CD4-positive, alpha-beta T cell treated with Interleukin-4 for 1 hour (primary cell): ENCODE measurements at regions not wholly inside any gene's neighbourhood (a gene's known extent, or its start where the extent isn't known, plus 50 kb on each side); places are given as distances from the start of the nearest gene placed in this dataset.

Experiments used
- DNase-seq, 2 donors: peaks; one replicate each; pipeline ENCODE4 v3.0.0-alpha.2; 2020 to 2022

GRCh38 chr5:4356201-4356600, 760.6 kb downstream of the IRX1 start:
- DNase-seq: no peak

- no peak for DNase-seq
Measured at GRCh38 chr5:4359847-4360246, 764.2 kb downstream of the IRX1 start.

- DNase-seq: no peak
Measured at GRCh38 chr5:4361753-4362152, 766.1 kb downstream of the IRX1 start.

- no peak for DNase-seq
Measured at GRCh38 chr5:4362411-4362810, 766.8 kb downstream of the IRX1 start.

- no peak for DNase-seq
Measured at GRCh38 chr5:4363045-4363444, 767.4 kb downstream of the IRX1 start.

GRCh38 chr5:4366628-4367027, 771.0 kb downstream of the IRX1 start:
- no peak for DNase-seq

GRCh38 chr5:4370218-4370617, 769.9 kb upstream of the ADAMTS16 start:
- DNase-seq: no peak

GRCh38 chr5:4372481-4372880, 767.6 kb upstream of the ADAMTS16 start:
- DNase-seq: no peak

- DNase-seq: no peak
Measured at GRCh38 chr5:4373051-4373820, 766.9 kb upstream of the ADAMTS16 start.

- DNase-seq: no peak
Measured at GRCh38 chr5:4374866-4375265, 765.3 kb upstream of the ADAMTS16 start.

GRCh38 chr5:4375640-4376039, 764.5 kb upstream of the ADAMTS16 start:
- DNase-seq: no peak

- DNase-seq: no peak
Measured at GRCh38 chr5:4383102-4383501, 757.0 kb upstream of the ADAMTS16 start.

- no peak for DNase-seq
Measured at GRCh38 chr5:4383518-4384198, 756.5 kb upstream of the ADAMTS16 start.

GRCh38 chr5:4384649-4385048, 755.5 kb upstream of the ADAMTS16 start:
- no peak for DNase-seq

- no peak for DNase-seq
Measured at GRCh38 chr5:4386152-4386551, 754.0 kb upstream of the ADAMTS16 start.

GRCh38 chr5:4387290-4387689, 752.8 kb upstream of the ADAMTS16 start:
- no peak for DNase-seq

GRCh38 chr5:4395752-4396151, 744.4 kb upstream of the ADAMTS16 start:
- no peak for DNase-seq

- no peak for DNase-seq
Measured at GRCh38 chr5:4405614-4406219, 734.4 kb upstream of the ADAMTS16 start.

GRCh38 chr5:4410151-4410550, 730.0 kb upstream of the ADAMTS16 start:
- DNase-seq: no peak

- DNase-seq: no peak
Measured at GRCh38 chr5:4411664-4412063, 728.5 kb upstream of the ADAMTS16 start.

- DNase-seq: no peak
Measured at GRCh38 chr5:4413996-4414395, 726.1 kb upstream of the ADAMTS16 start.

- no peak for DNase-seq
Measured at GRCh38 chr5:4418084-4418483, 722.0 kb upstream of the ADAMTS16 start.

GRCh38 chr5:4419281-4419680, 720.8 kb upstream of the ADAMTS16 start:
- DNase-seq: no peak

- DNase-seq: no peak
Measured at GRCh38 chr5:4420177-4420576, 720.0 kb upstream of the ADAMTS16 start.
